Cardiac muscle cell (in vitro differentiated cells and primary cell): ENCODE measurements at regions not wholly inside any gene's neighbourhood (a gene's known extent, or its start where the extent isn't known, plus 50 kb on each side); places are given as distances from the start of the nearest gene placed in this dataset.

Experiments
- DNase-seq, 2 donors: peaks; one replicate each; pipeline versions ENCODE4 v3.0.0 to v3.0.0-alpha.2; 2010 to 2017; ENCODE audit warnings: low read depth in 1 of 2, low spot score in 1 of 2
- H3K27ac ChIP-seq: fragments of 200-600 bp; sonication (generic); 2 replicates; pipeline ENCODE4 v1.5.1; 2016
- H3K27me3 ChIP-seq: fragments of 200-600 bp; sonication (generic); 2 replicates; pipeline ENCODE4 v1.6.0; 2016; ENCODE audit warnings: control low read depth
- H3K36me3 ChIP-seq: fragments of 200-600 bp; sonication (generic); 2 replicates; pipeline ENCODE4 v1.5.1; 2016; ENCODE audit warnings: control low read depth
- H3K4me1 ChIP-seq: fragments of 200-600 bp; sonication (generic); 2 replicates; pipeline ENCODE4 v1.8.1; 2017; ENCODE audit warnings: low read depth, mild to moderate bottlenecking, mixed run types
- H3K4me3 ChIP-seq: fragments of 200-600 bp; sonication (generic); 2 replicates; pipeline ENCODE4 v1.5.1; 2016; ENCODE audit warnings: mild to moderate bottlenecking
- H3K9me3 ChIP-seq: fragments of 200-600 bp; sonication (generic); 2 replicates; pipeline ENCODE4 v1.5.1; 2017; ENCODE audit warnings: low read depth, mild to moderate bottlenecking, control low read depth
- TF ChIP-seq, protein P1 (sequence below): IDR thresholded peaks from 2 replicates; pipeline ENCODE4 v1.5.1; 2012; ENCODE audit warnings: low read depth, mild to moderate bottlenecking, low read length

GRCh38 chr22:22714600-22715335 is 70.4 kb downstream of the GGTLC2 start:
- no peaks in the 10 kb centered on the region for H3K27me3 ChIP-seq
- no peaks in the 10 kb centered on the region for H3K36me3 ChIP-seq
- no peaks in the 10 kb centered on the region for H3K9me3 ChIP-seq
- H3K4me1 ChIP-seq = no peaks in the 10 kb centered on the region
- no peak for DNase-seq
- H3K27ac ChIP-seq = no peak overlapping the region
- no peak overlapping the region for H3K4me3 ChIP-seq
- TF ChIP-seq, protein P1, sequence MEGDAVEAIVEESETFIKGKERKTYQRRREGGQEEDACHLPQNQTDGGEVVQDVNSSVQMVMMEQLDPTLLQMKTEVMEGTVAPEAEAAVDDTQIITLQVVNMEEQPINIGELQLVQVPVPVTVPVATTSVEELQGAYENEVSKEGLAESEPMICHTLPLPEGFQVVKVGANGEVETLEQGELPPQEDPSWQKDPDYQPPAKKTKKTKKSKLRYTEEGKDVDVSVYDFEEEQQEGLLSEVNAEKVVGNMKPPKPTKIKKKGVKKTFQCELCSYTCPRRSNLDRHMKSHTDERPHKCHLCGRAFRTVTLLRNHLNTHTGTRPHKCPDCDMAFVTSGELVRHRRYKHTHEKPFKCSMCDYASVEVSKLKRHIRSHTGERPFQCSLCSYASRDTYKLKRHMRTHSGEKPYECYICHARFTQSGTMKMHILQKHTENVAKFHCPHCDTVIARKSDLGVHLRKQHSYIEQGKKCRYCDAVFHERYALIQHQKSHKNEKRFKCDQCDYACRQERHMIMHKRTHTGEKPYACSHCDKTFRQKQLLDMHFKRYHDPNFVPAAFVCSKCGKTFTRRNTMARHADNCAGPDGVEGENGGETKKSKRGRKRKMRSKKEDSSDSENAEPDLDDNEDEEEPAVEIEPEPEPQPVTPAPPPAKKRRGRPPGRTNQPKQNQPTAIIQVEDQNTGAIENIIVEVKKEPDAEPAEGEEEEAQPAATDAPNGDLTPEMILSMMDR = no peak

- H3K4me3 ChIP-seq = no peak overlapping the region
- no peaks in the 10 kb centered on the region for H3K4me1 ChIP-seq
- TF ChIP-seq, protein P1 = no peak
- no peak overlapping the region for H3K27ac ChIP-seq
- no peaks in the 10 kb centered on the region for H3K9me3 ChIP-seq
- no peaks in the 10 kb centered on the region for H3K27me3 ChIP-seq
- no peak for DNase-seq
- H3K36me3 ChIP-seq = no peaks in the 10 kb centered on the region
Measured at GRCh38 chr22:22716136-22716665, 71.8 kb downstream of the GGTLC2 start.

DNA sequence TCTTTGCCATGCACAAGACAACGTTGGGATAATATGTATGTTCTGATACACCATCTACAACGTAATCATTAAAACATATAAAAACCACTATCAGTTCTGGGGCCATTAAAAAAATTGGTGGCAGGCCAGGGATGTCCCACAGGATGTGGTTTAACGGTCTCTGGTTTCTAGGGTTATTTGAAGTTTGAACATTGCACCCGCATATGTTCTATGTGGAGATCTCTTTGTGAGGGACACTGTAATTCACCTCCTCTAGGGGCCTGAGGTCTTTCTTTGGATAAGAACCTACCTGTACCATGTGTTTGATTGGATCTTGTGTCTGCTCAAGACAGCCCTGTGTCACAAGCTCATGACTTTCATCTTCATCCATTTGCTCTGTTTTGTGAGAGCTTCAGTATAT is 73.2 kb downstream of the GGTLC2 start:
- Histone ChIP-seq H3K9me3 (no peaks in the 10 kb centered on the region), H3K4me1 (no peaks in the 10 kb centered on the region), H3K27ac (no peak overlapping the region), H3K27me3 (no peaks in the 10 kb centered on the region), H3K36me3 (no peaks in the 10 kb centered on the region), H3K4me3 (no peak overlapping the region)
- TF ChIP-seq, protein P1 = no peak
- no peak for DNase-seq

DNA sequence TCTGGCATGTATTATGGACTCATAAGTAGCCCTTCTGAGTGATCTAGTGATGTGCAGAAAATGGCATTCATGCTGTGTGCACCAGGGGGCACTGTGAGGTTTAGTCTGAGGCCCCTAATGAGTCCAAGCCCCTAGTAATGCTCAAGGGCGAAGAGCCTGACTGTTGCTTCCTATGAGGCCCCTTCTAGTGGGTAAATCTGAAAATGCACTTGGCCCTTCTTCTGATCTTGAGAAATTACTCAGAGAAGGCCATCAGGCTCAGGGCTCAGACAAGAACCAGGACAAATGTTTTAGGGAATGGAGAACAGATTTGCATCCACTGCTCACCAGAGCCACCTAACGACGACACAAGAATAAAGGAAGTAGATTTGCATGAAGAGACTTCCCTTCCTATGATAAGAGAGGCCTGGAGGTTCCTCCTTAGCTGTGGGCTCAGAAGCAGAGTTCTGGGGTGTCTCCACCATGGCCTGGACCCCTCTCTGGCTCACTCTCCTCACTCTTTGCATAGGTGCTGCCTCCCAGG is 75.8 kb downstream of the GGTLC2 start:
- TF ChIP-seq, protein P1 = peak; percentile 79
- Histone ChIP-seq H3K27ac (no peak overlapping the region), H3K4me1 (no peaks in the 10 kb centered on the region), H3K27me3 (no peaks in the 10 kb centered on the region), H3K9me3 (no peaks in the 10 kb centered on the region), H3K4me3 (no peak overlapping the region), H3K36me3 (no peaks in the 10 kb centered on the region)
- peak in 1 of 2 donors; percentile 75 for DNase-seq

DNA sequence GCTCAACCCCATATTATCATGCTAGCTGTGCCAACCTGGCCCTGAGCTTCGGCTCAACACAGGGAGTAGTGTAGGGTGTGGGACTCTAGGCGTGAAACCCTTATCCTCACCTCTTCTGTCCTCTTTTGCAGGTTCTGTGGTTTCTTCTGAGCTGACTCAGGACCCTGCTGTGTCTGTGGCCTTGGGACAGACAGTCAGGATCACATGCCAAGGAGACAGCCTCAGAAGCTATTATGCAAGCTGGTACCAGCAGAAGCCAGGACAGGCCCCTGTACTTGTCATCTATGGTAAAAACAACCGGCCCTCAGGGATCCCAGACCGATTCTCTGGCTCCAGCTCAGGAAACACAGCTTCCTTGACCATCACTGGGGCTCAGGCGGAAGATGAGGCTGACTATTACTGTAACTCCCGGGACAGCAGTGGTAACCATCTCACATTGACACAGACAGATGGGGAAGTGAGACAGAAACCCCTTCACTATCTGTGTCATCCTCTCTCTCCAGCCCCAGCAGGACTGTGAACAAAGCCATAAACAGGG is 76.4 kb downstream of the GGTLC2 start:
- Histone ChIP-seq H3K27ac (no peak overlapping the region), H3K4me1 (no peaks in the 10 kb centered on the region), H3K27me3 (no peaks in the 10 kb centered on the region), H3K4me3 (no peak overlapping the region), H3K9me3 (no peaks in the 10 kb centered on the region), H3K36me3 (no peaks in the 10 kb centered on the region)
- peak in 1 of 2 donors; percentile 15 for DNase-seq
- TF ChIP-seq, protein P1 = no peak
